GM12891 (cell line): ENCODE measurements at regions not wholly inside any gene's neighbourhood (a gene's known extent, or its start where the extent isn't known, plus 50 kb on each side); places are given as distances from the start of the nearest gene placed in this dataset.

Experiments used
- POLR2A ChIP-seq: IDR thresholded peaks from 2 replicates; pipeline ENCODE4 v1.6.1; 2011; ENCODE audit warnings: low read depth, low read length, control low read depth
- POLR2AphosphoS5 ChIP-seq: IDR thresholded peaks from 2 replicates; pipeline ENCODE4 v1.6.1; 2011; ENCODE audit warnings: low read depth, low read length, control low read depth

- TF ChIP-seq POLR2AphosphoS5 (no peak), POLR2A (no peak)
These were observed 105.7 kb upstream of the MCTP2 start for GRCh38 chr15:94125698-94126097.
